Right atrium auricular region (tissue), 2 donors: ENCODE measurements at regions not wholly inside any gene's neighbourhood (a gene's known extent, or its start where the extent isn't known, plus 50 kb on each side); places are given as distances from the start of the nearest gene placed in this dataset.

Source experiments
- DNase-seq: peaks from one replicate; pipeline ENCODE4 v3.0.0-alpha.2; 2019; ENCODE audit warnings: low spot score
- H3K27ac ChIP-seq, 2 donors: fragments of 200-600 bp; sonication (generic); 1 replicate in 1 of 2; 2 replicates in 1 of 2; pipeline ENCODE4 v1.5.1; 2016 to 2019
- H3K27me3 ChIP-seq, 2 donors: fragments of 200-600 bp; sonication (generic); one replicate each; pipeline versions ENCODE4 v1.5.1 to v1.6.0; 2017 to 2019
- H3K36me3 ChIP-seq: fragments of 200-600 bp; sonication (generic); one replicate; pipeline ENCODE4 v1.5.1; 2016
- H3K4me1 ChIP-seq, 2 donors: fragments of 200-600 bp; sonication (generic); one replicate each; pipeline versions ENCODE4 v1.5.1 to v1.6.0; 2017 to 2019
- H3K4me3 ChIP-seq, 2 donors: fragments of 200-600 bp; sonication (generic); 1 replicate in 1 of 2; 2 replicates in 1 of 2; pipeline ENCODE4 v1.5.1; 2017 to 2019; ENCODE audit warnings: mild to moderate bottlenecking in 1 of 2, moderate library complexity in 1 of 2
- H3K9me3 ChIP-seq, 2 donors: fragments of 200-600 bp; sonication (generic); one replicate each; pipeline ENCODE4 v1.5.1; 2019
- CTCF ChIP-seq, 2 donors: fragments of 200-600 bp; sonication (generic); IDR thresholded peaks; one replicate each; pipeline ENCODE4 v1.5.1; 2019; ENCODE audit warnings: antibody characterized with exemption in 2 of 2

GRCh38 chr3:111335512-111336303 lies 206.3 kb upstream of the CD96 start:
- DNase-seq = no peak
- Histone ChIP-seq H3K4me1 (no peaks in the 10 kb centered on the region), H3K4me3 (no peak overlapping the region), H3K36me3 (no peaks in the 10 kb centered on the region), H3K27me3 (no peaks in the 10 kb centered on the region), H3K27ac (no peak overlapping the region), H3K9me3 (no peaks in the 10 kb centered on the region)
- TF ChIP-seq CTCF (IDR thresholded peaks at IDR 0.05) = no peak

DNA sequence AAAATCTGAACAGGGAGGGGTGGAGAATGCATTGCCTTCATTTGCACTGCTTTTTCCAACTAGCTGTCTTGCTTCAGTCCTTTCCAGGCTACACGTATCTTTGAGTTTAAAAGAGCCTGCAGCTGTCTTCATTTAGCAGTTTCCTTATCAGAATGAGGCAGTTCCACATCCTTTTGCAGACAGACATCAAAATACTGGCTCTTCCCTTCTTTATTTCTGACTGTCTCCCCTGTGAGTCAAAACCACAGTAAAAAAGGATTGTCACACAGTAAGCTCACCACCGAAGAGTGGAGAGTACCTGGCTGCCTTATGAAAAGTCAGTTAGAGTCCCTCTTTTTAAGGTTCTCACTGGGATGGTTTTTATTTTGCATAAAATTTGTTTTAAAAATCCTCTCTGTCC lies 205.5 kb upstream of the CD96 start:
- H3K4me3 ChIP-seq = no peak overlapping the region
- no peak overlapping the region for H3K27ac ChIP-seq
- H3K27me3 ChIP-seq = no peaks in the 10 kb centered on the region
- no peak for DNase-seq
- H3K4me1 ChIP-seq = no peaks in the 10 kb centered on the region
- peaks cover 0 to 3% of the 10 kb centered on the region in 2 donors for H3K9me3 ChIP-seq
- TF ChIP-seq CTCF (IDR thresholded peaks at IDR 0.05) = no peak
- no peaks in the 10 kb centered on the region for H3K36me3 ChIP-seq

- peaks cover 0 to 3% of the 10 kb centered on the region in 2 donors for H3K9me3 ChIP-seq
- no peaks in the 10 kb centered on the region for H3K4me1 ChIP-seq
- peak in 1 of 2 donors; percentile 56 for TF ChIP-seq CTCF (IDR thresholded peaks at IDR 0.05)
- peak; percentile 59 for DNase-seq
- H3K4me3 ChIP-seq = no peak overlapping the region
- no peaks in the 10 kb centered on the region for H3K36me3 ChIP-seq
- no peaks in the 10 kb centered on the region for H3K27me3 ChIP-seq
- H3K27ac ChIP-seq = no peak overlapping the region
These were observed 203.8 kb upstream of the CD96 start for GRCh38 chr3:111338059-111338698.

DNA sequence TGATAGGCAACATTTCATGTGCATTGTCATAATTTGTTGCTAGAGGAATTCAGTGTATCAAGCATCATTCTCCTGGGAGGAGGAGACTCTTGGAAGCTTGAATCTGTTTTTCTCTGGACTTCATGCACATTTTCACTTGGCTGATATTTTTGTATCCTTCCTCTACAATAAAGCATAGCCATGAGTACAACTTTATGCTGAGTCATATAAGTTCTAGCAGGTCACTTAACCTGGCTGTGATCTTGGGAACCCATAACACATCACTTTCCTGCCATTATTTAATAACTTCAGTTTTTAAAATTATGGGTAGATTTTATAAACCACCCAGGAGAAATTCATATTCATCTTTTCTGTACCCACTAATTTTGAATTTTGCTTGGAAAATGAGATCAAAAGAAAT lies 203.0 kb upstream of the CD96 start:
- no peak for DNase-seq
- H3K36me3 ChIP-seq = no peaks in the 10 kb centered on the region
- no peaks in the 10 kb centered on the region for H3K27me3 ChIP-seq
- H3K4me1 ChIP-seq = no peaks in the 10 kb centered on the region
- peaks cover 0 to 3% of the 10 kb centered on the region in 2 donors for H3K9me3 ChIP-seq
- no peak overlapping the region for H3K27ac ChIP-seq
- TF ChIP-seq CTCF (IDR thresholded peaks at IDR 0.05) = no peak
- no peak overlapping the region for H3K4me3 ChIP-seq

DNA sequence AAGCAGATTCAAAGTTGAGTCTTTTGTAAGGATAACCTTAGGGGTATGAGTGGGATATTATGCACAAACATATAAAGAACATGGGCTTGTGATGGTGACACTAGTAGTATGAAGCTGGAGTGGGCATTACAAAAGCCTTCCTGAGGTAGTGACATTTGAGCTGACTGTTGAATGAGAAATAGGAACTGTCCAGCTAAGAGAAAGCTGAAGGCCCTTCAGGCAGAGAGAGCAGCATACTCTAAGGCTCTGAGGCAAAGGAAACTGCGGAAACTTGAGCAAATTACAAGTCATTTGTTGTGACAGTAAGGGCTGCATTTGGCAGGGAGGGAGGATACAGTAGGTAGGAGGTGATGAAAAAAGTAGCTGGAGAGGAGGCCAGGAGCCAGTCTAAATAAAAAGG lies 190.7 kb upstream of the CD96 start:
- DNase-seq = no peak
- Histone ChIP-seq H3K9me3 (peaks cover 0 to 4% of the 10 kb centered on the region in 2 donors), H3K4me1 (no peaks in the 10 kb centered on the region), H3K27me3 (no peaks in the 10 kb centered on the region), H3K4me3 (no peak overlapping the region), H3K27ac (no peak overlapping the region), H3K36me3 (no peaks in the 10 kb centered on the region)
- TF ChIP-seq CTCF (IDR thresholded peaks at IDR 0.05) = no peak
